ENCODE measurements at regions not wholly inside any gene's neighbourhood (a gene's known extent, or its start where the extent isn't known, plus 50 kb on each side); places are given as distances from the start of the nearest gene placed in this dataset.

DNA sequence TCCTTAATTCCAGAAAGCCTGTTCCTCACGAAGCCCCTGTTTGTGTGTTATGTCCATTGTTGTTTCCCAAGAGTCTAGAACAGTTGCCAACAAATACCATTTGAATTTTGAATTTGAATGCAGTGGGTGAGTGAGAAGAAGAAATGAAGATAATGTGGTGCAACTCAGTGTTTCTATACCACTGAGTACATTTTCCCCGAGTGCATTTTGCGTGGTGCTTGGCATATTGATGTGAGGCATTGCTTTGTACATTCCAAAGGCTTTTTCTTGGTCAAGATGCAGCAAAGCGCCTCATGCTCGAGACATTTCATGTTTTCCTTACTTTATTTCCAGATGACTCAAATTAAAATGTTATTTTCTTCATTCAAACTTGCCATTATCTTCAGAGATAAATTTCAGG lies 253.1 kb upstream of the RPS6KA3 start:
- WGBS, 2 donors: 85 to 86% methylated on average over 5 of the region's 5 CpGs
- intact Hi-C loops (cut with DNase I; ENCODE audit: low total_unique reads): no loop called here
- H3K36me3 ChIP-seq (ENCODE audit: low read depth, missing control alignments): no peaks in the 10 kb centered on the region
- no peak overlapping the region for H3K27ac ChIP-seq
- DNase-seq: no peak
- no peaks in the 10 kb centered on the region for H3K27me3 ChIP-seq
- H3K4me1 ChIP-seq: no peaks in the 10 kb centered on the region
- H3K9me3 ChIP-seq: no peaks in the 10 kb centered on the region
- TF ChIP-seq, protein P1, sequence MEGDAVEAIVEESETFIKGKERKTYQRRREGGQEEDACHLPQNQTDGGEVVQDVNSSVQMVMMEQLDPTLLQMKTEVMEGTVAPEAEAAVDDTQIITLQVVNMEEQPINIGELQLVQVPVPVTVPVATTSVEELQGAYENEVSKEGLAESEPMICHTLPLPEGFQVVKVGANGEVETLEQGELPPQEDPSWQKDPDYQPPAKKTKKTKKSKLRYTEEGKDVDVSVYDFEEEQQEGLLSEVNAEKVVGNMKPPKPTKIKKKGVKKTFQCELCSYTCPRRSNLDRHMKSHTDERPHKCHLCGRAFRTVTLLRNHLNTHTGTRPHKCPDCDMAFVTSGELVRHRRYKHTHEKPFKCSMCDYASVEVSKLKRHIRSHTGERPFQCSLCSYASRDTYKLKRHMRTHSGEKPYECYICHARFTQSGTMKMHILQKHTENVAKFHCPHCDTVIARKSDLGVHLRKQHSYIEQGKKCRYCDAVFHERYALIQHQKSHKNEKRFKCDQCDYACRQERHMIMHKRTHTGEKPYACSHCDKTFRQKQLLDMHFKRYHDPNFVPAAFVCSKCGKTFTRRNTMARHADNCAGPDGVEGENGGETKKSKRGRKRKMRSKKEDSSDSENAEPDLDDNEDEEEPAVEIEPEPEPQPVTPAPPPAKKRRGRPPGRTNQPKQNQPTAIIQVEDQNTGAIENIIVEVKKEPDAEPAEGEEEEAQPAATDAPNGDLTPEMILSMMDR (IDR thresholded peaks at IDR 0.05): no peak
- TF ChIP-seq POLR2A (IDR thresholded peaks at IDR 0.05): no peak
- H3K4me3 ChIP-seq: no peak overlapping the region

DNA sequence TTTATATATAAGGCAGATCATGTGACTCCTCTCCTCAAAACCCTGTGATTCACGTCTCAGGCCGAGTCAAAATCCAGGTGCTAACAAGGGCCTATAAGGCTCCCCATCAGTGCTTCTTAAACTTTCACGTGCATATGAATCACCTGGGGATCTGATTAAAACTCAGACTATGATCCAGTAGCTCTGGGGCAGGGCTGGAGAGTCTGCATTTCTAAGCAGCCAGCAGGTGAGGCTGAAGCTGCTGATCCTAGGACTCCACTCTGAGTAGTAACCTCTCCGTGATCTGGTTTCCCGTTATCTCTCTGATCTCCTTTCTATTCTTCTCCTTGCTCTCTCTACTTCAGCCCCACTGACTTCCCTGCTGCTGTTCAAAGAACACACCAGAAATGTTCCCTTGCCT lies 252.4 kb upstream of the RPS6KA3 start:
- 59 to 64% methylated on average over 5 of the region's 5 CpGs for WGBS, 2 donors
- Histone ChIP-seq H3K4me3 (no peak overlapping the region), H3K9me3 (no peaks in the 10 kb centered on the region), H3K36me3 (ENCODE audit: low read depth, missing control alignments) (no peaks in the 10 kb centered on the region), H3K27ac (no peak overlapping the region), H3K27me3 (no peaks in the 10 kb centered on the region), H3K4me1 (no peaks in the 10 kb centered on the region)
- intact Hi-C loops (cut with DNase I; ENCODE audit: low total_unique reads): no loop called here
- DNase-seq: no peak
- TF ChIP-seq, protein P1 (IDR thresholded peaks at IDR 0.05): no peak
- TF ChIP-seq POLR2A (IDR thresholded peaks at IDR 0.05): no peak

GRCh38 chrX:20517565-20517964 lies 250.9 kb upstream of the RPS6KA3 start:
- Histone ChIP-seq H3K27me3 (no peaks in the 10 kb centered on the region), H3K4me3 (no peak overlapping the region), H3K36me3 (ENCODE audit: low read depth, missing control alignments) (no peaks in the 10 kb centered on the region), H3K9me3 (no peaks in the 10 kb centered on the region), H3K27ac (no peak overlapping the region), H3K4me1 (no peaks in the 10 kb centered on the region)
- 77 to 79% methylated on average over 1 of the region's 1 CpG for WGBS, 2 donors
- no peak for DNase-seq
- intact Hi-C loops (cut with DNase I; ENCODE audit: low total_unique reads): no loop called here
- no peak for TF ChIP-seq POLR2A (IDR thresholded peaks at IDR 0.05)
- TF ChIP-seq, protein P1 (IDR thresholded peaks at IDR 0.05): no peak

DNA sequence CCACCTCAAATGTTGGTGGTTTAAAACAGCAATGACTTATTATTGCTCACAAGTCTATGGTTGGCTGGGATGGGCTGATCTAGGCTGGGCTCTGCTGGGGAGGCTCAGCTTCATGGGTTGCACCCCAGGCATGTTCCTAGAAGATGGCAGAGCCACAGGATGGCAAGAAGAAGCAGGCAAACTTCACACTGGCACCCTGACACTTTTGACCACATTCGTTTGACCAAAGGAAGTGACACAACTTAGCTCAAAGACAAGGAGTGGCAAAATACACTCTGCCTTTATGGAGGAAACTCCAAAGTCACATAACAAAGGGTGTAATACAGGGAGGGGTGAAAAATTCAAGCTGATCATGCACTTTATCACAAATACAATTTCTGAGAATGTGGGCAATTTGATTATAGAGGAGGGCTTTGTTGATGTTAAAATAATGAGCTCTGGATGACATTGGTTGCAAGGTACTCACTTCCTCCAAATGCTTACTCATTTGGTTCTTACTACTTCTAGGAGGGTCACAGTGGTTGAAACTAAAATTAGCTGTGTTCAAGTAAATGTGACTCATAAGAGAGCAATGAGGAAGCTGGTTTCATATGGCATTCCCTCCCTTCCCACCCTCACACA lies 249.2 kb upstream of the RPS6KA3 start:
- no peaks in the 10 kb centered on the region for H3K4me1 ChIP-seq
- no peak overlapping the region for H3K27ac ChIP-seq
- no peak for TF ChIP-seq POLR2A (IDR thresholded peaks at IDR 0.05)
- TF ChIP-seq, protein P1 (IDR thresholded peaks at IDR 0.05): no peak
- H3K4me3 ChIP-seq: no peak overlapping the region
- intact Hi-C loops (cut with DNase I; ENCODE audit: low total_unique reads): no loop called here
- no peaks in the 10 kb centered on the region for H3K27me3 ChIP-seq
- H3K9me3 ChIP-seq: no peaks in the 10 kb centered on the region
- DNase-seq: no peak
- 64 to 67% methylated on average over 1 of the region's 1 CpG for WGBS, 2 donors
- H3K36me3 ChIP-seq (ENCODE audit: low read depth, missing control alignments): no peaks in the 10 kb centered on the region

DNA sequence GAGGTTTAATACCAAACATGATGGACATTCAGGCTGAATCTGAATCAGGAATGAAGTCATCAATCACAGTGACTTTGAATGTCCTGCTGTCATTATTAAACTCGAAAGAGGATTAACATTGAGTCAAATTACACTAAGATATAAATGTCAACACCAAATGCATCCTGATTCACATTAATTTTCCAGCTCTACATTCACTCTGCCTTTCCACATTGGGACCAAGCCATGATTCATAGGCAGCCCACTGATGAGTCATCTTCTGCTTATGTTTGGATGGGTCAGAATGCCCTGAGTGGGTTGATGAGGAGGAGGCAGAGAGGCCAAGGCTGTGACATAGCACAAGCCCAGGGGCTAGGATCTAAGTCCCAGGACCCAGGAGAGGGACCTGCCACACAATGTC lies 247.6 kb upstream of the RPS6KA3 start:
- TF ChIP-seq, protein P1 (IDR thresholded peaks at IDR 0.05): no peak
- no peak for TF ChIP-seq POLR2A (IDR thresholded peaks at IDR 0.05)
- no peaks in the 10 kb centered on the region for H3K4me1 ChIP-seq
- no peaks in the 10 kb centered on the region for H3K36me3 ChIP-seq (ENCODE audit: low read depth, missing control alignments)
- no peaks in the 10 kb centered on the region for H3K9me3 ChIP-seq
- no peaks in the 10 kb centered on the region for H3K27me3 ChIP-seq
- intact Hi-C loops (cut with DNase I; ENCODE audit: low total_unique reads): no loop called here
- no peak for DNase-seq
- no peak overlapping the region for H3K27ac ChIP-seq
- WGBS, 2 donors: 55 to 77% methylated on average over 1 of the region's 1 CpG
- no peak overlapping the region for H3K4me3 ChIP-seq
